Urothelium cell line (cell line): ENCODE measurements at regions not wholly inside any gene's neighbourhood (a gene's known extent, or its start where the extent isn't known, plus 50 kb on each side); places are given as distances from the start of the nearest gene placed in this dataset.

Experiments
- DNase-seq: peaks from one replicate; pipeline ENCODE4 v3.0.0; 2011; ENCODE audit warnings: low spot score, mixed read lengths
- FAIRE-seq: peaks from 2 replicates; lab custom pipeline; 2011; peaks lifted over from hg19 to GRCh38; lab: Jason Lieb, UNC

DNA sequence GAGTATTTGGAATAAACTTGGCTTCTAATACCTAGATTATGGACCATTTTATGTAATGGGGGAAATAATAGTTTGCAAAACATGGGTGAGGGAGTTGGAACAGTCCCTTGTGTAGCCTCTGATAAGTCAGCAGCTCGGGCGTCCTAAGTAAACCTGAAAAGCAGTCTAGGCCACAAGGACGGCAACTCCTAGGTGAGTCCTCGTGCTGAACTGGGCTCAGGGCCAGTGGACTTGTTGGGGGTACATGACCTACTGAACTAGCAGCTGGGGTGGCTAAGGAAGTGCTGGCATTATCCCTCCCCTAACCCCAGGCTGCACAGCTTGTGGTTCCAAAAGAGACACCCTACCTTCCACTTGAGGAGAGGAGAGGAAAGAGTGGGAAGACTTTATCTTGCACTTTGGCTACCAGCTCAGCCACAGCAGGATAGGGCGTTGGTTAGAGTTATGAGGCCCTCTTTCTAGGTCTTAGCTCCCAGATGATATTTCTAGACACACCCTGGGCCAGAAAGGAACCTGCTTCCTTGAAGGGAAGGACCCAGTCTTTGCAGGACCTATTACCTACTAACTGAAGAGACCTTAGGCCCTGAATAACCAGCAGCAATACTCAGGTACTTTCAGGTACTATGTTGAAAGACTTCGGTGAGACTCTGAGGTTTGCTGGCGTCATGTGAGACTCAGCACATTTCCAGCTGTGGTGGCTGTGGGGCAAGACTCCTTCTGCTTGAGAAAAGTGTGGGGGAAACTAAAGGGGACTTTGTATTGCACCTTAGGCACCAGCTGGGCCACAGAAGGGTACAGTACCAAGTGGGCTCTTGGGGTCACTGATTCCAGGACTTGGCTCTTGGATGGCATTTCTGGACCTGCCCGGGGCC, 71.0 kb downstream of the AQP4 start:
- DNase-seq (no peak), FAIRE-seq (no peak)

DNA sequence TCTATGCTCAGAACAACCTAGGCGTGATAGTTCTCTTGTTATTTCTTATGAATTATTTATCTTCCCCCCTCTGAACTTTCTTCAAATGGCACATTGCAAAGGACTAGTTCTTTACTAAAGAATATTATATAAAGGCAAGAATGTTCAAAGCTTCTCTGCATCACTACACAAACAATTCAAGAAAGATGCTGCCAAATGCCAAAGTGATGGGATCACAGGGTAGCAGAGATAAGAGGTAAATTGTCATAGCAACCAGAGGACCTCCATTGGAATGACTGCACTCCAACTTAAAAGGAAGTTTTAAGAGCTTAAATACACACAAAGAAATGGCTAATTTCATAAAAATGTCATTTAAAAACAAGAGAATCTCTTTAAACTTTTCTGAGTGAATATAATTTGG, 72.8 kb downstream of the AQP4 start:
- FAIRE-seq (no peak), DNase-seq (no peak)

DNA sequence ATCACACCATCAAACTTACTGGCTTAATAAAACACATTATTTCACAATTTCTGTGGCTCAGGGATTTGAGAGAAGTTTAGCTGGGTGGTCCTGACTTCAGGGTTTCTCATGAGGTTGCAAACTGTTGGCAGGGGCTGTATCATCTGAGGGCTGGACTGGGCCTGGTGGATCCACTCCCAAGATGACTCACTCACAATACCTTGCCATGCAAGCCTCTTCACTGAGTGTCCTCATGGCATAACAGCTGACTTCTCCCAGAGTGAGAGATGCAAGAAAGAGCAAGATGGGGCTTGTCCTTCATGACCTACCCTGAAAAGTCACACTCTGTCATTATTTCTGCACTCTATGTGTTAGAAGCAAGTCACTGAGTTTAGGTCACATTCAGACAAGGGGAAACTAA, 73.8 kb downstream of the AQP4 start:
- DNase-seq (no peak), FAIRE-seq (no peak)

DNA sequence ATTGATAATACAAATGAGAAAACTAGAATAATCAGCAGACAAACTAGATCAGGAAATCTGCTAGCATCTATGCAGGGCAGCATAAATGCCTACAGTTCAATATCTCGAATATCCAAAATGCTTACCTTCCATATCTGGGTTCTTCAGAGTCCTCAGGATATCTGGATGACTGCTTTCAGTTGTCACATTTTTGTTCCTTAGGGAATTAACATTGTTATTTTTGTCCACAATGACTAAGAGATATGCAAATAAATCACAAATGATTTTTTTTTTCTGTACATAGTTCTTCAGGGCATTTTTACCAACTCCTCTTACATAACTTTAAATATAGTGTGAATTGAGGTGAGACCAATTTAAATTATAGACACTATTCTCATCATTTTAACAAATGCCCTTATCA, 80.9 kb downstream of the AQP4 start:
- FAIRE-seq (no peak), DNase-seq (no peak)

DNA sequence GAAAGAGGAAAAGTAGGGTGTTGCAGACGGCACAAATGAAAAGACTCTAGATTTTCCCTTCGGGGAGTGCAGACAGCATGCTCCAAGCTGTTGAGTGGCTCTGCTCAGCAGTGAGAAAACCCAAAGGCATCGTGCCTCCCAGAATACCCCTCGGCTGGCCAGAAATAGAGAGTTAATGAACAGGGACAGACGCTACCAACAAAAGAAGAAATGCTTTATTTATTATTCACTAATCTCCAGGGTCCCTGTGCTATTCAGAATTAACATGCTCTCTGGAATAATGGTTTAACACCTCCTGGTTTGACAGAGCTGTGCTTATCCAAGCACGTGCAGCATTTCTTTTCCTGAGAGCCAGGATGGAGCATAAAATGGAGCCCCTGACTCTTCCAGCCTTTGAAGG, 82.3 kb downstream of the AQP4 start:
- DNase-seq, result no peak
- no peak for FAIRE-seq

DNA sequence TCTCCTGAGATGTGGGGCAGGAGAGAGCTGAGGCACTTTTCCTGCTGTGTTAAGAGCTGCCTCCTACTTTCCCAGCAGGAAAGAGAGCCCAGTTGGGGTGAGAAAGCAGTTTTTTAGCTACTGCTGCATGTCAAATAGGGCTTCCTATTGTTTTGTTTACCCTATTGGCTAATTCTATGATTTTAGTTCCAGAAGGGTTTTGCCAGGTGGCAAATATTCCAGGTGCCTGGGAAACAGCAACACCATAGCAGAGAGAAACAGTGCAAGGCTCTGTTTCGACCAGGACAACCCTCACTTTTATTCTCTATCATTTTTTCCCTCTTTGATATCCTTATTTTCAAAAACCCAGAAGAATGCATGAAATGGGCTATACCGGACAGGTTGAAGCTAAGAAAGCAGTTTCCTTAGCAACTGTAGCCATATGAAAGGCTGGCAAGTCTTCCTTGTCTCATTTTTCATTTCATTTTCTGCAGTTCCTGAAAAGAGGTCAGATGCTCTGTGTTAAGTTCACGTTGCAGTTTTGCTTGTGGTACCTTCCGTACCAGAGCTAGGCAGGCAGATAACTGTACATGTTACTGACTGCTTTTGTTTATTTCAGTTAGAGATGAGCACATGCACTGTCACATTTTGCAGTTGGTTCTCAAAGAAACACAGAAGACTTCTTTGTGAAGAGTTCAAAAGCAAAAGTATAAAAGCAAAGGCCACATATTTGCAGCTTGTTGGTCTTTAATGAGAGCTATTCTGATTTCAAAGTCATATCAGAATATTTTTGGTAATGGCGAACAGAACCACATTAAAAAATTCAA, 84.8 kb downstream of the AQP4 start:
- FAIRE-seq, result no peak
- no peak for DNase-seq

DNA sequence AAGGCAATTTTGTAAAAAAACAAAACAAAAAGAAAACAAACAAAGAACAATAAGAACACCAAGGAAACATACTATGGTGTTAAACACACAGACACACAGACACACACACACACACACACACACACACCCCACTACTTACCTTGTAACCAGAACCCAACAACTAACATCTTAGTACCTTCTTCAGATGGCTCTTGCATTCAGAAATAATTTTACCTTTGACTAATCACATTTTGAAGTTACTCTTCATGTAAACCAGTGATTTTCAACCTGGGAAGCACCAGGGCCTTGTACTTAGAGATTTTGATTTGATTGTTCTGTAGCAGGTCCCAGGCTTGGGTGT, 87.5 kb downstream of the AQP4 start:
- no peak for FAIRE-seq
- DNase-seq, result no peak

DNA sequence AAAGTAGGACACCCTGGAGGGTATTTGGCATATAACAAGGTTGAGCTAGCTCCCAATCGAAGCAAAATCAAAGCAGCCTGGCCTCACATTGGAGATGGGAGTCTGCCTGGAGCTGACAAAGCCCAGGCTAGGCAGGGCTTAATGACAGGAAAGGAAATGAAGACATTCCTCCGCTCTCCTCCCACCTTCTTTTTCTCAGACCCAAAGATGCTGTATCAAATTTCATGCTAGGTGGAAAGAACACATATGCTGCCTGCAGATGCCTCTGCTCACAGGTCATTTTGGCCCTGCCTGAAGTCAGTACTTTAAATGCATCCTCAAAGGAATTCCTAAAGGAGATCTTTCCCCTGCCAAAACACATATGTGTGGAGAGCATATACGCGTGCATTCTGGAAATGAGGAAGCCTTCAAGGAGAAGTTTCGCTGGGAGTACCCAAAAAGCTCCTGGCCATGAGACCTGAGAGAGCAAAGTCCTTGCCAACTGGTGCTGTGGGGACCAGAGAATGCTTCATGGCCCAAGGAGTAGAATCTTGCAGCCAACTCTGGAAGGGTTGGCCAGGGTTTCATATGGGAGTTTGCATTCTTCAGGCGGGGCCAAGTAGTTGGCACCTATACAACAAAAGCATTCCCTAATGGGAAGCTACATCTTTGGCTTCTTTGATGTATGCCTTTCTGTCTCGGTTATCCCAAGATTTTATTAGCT, 88.0 kb downstream of the AQP4 start:
- no peak for FAIRE-seq
- no peak for DNase-seq

DNA sequence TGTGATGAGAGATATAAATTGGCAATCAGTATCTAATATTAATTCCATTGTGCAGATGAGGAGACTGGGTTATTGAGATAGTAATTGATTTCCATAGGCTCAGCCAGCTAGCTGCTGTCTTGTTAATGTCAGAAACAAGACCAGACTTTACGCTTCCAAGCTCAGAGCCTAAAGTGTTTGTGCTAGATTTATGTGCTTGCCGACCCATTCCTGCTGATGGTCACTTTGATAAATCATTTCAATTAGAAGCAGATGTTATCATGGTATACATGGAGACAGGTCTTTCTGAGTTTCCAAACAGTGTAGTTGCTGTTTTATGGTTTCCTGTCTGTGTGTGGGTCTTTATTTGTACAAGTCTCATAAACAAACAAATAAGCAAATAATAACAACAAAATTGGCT, 92.8 kb downstream of the AQP4 start:
- FAIRE-seq, result no peak
- DNase-seq, result no peak

DNA sequence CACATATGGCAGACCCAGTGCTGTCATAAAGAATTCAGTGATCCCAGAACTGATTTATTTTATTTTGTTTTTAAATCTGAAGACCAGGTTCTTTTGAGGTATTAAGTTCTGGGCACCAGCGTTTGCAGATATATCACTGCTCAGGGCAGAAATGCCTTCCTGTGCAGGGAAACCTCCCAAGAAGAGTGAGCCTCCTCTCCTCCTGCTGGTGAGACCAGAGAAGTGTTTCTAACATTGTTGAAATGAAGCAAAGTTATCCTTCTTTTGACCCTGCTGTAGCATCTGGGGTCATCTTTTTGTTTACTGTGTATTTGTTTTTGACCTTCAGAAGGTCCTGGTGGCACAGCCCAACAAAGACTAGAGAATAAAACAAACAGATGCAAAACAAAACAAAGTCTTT, 94.0 kb downstream of the AQP4 start:
- DNase-seq (no peak), FAIRE-seq (no peak)

DNA sequence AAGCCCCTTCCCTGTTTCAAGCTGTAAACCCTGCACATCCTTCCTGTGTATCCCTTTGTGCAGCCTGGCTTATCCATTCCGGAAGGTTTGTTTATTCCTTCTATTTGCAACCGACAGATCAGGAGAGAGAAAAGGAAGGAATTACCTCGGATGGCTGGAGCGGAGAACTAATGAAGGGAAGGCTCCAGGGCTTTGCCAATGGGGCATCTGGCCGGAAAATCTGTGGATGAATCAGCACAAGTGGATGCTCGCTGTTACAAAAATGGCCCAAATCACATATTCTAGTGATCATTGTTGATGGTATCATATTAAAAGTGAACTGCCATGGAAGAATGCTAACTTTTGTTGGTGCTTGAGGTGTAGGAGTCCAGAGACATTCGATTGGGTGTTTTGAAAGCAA, 97.1 kb downstream of the AQP4 start:
- DNase-seq (no peak), FAIRE-seq (no peak)

DNA sequence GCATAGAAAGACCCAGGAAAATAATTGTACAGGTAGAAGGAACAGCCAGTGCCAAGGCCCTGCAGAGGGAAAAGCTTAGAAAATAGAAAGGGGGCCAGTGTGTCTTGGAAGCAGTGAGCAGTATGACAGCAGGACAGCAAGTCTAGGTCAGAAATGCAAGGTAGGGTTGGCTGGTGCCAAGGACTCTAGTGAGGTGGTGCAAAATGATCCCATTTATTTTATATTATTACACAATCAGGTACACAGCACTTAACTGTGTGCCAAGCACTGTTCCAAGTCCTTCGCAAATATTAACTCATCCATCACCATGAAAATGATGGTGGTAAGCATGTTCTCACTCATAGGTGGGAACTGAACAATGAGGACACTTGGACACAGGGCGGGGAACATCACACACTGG, 100.0 kb downstream of the AQP4 start:
- no peak for FAIRE-seq
- no peak for DNase-seq

DNA sequence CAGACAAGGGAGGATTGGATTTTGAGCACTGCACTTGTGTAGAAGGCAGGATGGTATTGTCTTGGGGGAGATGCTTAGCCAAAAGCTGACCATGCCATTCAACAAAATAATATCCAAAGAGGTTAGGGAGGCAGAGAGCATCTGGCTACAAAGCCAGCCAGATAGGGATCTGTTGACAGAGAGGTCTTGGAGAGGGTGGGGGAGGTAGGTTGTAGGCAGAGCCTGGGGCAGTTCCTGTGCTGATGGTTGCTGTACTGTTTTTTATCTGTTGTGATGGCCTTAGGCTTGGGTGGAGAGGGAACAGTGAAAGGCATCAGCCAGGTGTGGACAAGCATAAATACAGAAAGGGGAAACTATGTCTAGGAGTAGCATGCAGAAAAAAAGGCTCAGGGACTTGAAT, 100.9 kb downstream of the AQP4 start:
- no peak for DNase-seq
- FAIRE-seq, result no peak

DNA sequence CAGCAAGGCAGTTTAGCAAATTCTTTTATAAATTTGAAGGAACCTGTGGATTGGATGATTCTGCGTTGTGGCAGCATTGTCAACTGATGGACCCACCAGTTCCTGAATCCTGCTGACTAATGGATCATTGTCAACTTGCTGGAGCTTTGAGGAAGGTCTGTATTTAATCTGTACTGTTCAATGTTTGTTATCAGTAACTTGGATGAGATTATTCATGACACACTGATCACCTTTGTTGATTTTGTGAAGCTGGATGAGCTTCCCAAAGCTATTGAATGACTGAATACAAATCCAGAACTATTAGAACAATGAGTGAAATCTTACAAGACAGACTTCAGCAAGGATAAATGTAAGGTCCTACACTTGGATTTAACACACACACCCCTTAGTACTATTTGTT, 101.3 kb downstream of the AQP4 start:
- FAIRE-seq, result no peak
- no peak for DNase-seq

DNA sequence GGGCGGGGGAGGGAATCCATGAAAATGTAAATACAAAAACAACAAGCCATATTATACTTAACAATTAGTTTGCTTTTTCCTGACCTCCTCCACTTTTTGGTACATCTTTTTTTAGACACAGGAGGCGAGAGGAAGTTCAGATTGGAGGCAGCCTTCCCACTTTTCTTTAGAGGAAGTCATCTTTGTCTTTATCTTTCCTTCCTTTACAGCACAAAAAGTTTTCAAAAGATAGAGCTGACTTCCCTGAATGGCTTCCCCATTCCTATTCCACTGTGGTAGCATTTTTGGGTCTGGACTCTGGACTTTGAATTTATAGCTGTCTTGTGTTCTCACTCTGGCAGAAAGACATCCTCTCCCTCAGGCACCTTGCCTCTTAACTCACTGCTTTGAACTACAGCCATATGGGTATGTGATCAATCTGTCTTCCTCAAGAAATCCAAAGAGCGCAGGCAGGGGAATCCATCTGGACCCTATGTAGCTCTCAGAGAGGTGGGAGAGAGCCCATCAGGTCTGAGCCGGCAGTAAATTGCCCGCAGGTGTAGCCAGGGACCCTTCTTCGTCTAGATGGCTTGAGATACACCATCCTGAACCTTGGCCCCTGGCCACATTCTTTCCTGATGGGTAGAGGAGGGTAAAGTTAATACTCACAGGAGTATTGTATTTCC, 101.9 kb downstream of the AQP4 start:
- FAIRE-seq, result no peak

DNA sequence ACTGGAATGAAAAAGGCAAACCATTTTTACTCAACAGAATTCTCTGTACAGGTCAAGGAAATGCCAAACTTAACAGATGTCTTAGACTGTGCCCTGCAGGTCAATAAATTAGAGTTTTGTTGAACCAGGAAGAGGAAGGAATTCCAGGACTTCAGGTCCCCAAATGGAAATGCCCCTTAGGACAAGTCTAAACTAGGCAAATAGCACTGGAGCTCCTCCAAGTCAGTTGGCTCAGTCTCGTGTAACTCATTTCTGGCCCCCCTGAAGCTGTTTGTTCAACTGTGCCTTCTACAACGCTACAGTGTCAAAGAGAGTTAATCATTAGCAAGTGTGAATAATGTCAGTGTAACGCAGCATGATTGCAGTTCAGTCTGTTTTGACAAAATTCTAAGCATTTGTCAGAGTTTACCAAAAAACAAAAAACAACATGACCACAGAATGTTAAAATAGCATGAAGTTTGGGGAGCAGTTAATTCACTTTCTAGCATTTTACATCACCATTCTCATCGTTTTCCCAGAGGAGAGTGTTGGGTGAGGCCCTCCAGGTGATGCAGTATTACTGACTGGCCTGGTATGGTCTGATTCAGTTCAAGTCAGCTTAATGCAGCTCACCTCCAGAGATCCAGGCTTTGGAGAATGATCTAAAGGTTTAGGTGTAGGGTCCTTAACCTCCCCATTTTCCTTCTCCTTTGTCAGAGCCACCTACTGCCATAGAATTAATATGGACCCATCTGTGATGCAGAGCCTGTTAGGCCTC, 108.1 kb downstream of the AQP4 start:
- FAIRE-seq (no peak), DNase-seq (no peak)

More for the DNA sequence above, 101.9 kb downstream of the AQP4 start:
- no peak for DNase-seq

DNA sequence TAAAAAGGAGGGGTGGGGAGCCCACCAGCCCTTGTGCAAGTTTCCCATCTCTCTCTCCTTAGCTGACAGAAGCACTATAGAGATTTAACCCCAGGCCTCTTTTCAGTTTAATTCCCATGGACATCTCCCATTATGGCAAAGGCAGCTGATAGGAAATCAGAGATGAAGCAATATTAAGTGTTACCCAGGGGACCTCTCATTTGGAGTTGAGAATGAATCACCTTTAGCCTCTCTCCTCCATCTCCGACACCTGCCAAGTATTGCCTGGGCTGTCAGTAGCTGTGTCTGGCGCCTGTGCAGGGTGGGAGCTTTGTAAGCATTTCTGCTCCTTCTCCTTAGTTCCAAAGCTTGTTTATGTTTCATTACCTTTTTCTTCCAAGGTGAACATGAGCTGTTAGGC, 109.0 kb downstream of the AQP4 start:
- no peak for FAIRE-seq
- no peak for DNase-seq

DNA sequence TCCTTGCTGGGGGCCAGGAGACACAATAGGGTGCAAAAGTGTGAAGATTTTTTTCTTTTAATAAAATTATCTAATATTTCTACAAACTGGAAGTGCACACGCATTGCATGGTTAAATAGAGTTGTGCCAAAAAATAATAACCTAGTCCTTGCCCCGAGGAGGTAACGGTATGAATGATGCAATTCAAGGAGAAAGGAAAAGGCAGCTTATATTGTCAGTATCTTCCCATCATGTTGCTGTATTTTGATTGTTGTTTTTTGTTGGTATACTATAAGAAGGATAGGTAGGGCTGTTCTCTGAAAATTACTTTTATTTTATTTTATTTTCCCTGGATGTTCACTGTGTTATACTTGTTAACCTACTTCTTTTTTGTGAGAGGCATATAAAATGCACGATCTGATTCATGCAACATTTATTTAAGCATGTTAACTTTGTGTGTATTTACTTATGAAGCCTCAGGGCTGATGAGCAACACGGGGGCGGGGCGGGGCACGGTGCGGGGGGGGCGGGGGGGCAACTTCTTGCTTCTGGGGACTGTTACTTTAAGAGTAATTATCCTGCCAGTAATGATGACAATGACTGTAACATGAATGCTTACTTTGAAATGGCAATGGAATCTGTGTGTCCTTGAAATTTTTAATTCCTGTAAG, 118.6 kb downstream of the AQP4 start:
- FAIRE-seq (no peak), DNase-seq (peak; percentile 5)

DNA sequence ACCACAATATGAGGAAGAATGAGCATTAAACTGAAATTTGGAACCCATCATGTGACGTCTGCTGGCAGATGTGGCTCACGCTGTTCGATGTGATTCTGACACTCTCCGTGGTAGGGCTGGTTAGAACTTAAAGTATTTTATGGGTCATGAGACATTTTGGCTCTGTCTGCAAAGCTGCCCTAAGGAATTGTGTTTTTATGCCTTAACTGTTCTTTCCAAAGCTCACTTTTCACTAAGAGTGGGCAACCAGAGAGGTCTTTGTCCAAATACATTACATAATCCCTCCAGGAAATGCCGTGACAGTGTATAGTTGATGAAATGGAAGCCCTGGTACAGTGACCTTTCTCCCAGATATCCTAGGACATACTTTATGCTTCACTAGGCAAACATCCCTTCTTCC, 119.1 kb downstream of the AQP4 start:
- FAIRE-seq (no peak), DNase-seq (no peak)
